Trophoblast cell (in vitro differentiated cells and primary cell): ENCODE measurements at regions not wholly inside any gene's neighbourhood (a gene's known extent, or its start where the extent isn't known, plus 50 kb on each side); places are given as distances from the start of the nearest gene placed in this dataset.

ENCODE experiments used
- DNase-seq, 2 donors: peaks; one replicate each; pipeline ENCODE4 v3.0.0-alpha.2; 2016
- H2AFZ ChIP-seq: 2 replicates; pipeline ENCODE4 v1.6.1; 2013; ENCODE audit warnings: low read length, moderate library complexity, mild to moderate bottlenecking; ENCODE audit not compliant: insufficient read depth, poor library complexity
- H2AK5ac ChIP-seq: 2 replicates; pipeline ENCODE4 v1.6.1; 2013; ENCODE audit warnings: mild to moderate bottlenecking, low read length
- H2BK120ac ChIP-seq: 2 replicates; pipeline ENCODE4 v1.6.1; 2013; ENCODE audit warnings: low read length, mild to moderate bottlenecking, moderate library complexity; ENCODE audit not compliant: insufficient read depth, poor library complexity
- H2BK12ac ChIP-seq: 2 replicates; pipeline ENCODE4 v1.6.1; 2013; ENCODE audit warnings: mild to moderate bottlenecking, low read length, moderate library complexity
- H2BK5ac ChIP-seq: 2 replicates; pipeline ENCODE4 v1.6.1; 2013; ENCODE audit warnings: low read length, low read depth, moderate library complexity, mild to moderate bottlenecking; ENCODE audit not compliant: poor library complexity
- H3K14ac ChIP-seq: 2 replicates; pipeline ENCODE4 v1.6.1; 2013; ENCODE audit warnings: mild to moderate bottlenecking, low read length
- H3K18ac ChIP-seq: 2 replicates; pipeline ENCODE4 v1.6.1; 2013; ENCODE audit warnings: mild to moderate bottlenecking, low read length
- H3K23ac ChIP-seq: 2 replicates; pipeline ENCODE4 v1.6.1; 2013; ENCODE audit warnings: low read length
- H3K27ac ChIP-seq: 2 replicates; pipeline ENCODE4 v1.5.1; 2013; ENCODE audit warnings: low read depth, mild to moderate bottlenecking, inconsistent platforms, low read length, moderate library complexity
- H3K27me3 ChIP-seq: 2 replicates; pipeline ENCODE4 v1.6.1; 2013; ENCODE audit warnings: inconsistent platforms, mild to moderate bottlenecking, low read length, moderate library complexity; ENCODE audit not compliant: insufficient read depth
- H3K36me3 ChIP-seq, 2 experiments: 1 replicate in 1 of 2; 2 replicates in 1 of 2; pipeline ENCODE4 v1.6.1; 2013; ENCODE audit warnings: low read length in 2 of 2, mild to moderate bottlenecking in 2 of 2, moderate library complexity in 1 of 2; ENCODE audit not compliant: insufficient read depth in 2 of 2, control insufficient read depth in 1 of 2
- H3K4ac ChIP-seq: 2 replicates; pipeline ENCODE4 v1.6.1; 2013; ENCODE audit warnings: low read depth, mild to moderate bottlenecking, low read length, moderate library complexity
- H3K4me1 ChIP-seq, 2 experiments: 1 replicate in 1 of 2; 2 replicates in 1 of 2; pipeline ENCODE4 v1.6.1; 2013; ENCODE audit warnings: low read length in 2 of 2, mild to moderate bottlenecking in 2 of 2, moderate library complexity in 1 of 2; ENCODE audit not compliant: insufficient read depth in 2 of 2, control insufficient read depth in 1 of 2
- H3K4me2 ChIP-seq: 2 replicates; pipeline ENCODE4 v1.6.1; 2013; ENCODE audit warnings: inconsistent platforms, mild to moderate bottlenecking, low read length, moderate library complexity
- H3K4me3 ChIP-seq: 2 replicates; pipeline ENCODE4 v1.5.1; 2013; ENCODE audit warnings: mild to moderate bottlenecking, low read depth, low read length, inconsistent platforms
- H3K79me1 ChIP-seq: one replicate; pipeline ENCODE4 v1.6.1; 2013; ENCODE audit warnings: low read length
- H3K79me2 ChIP-seq: 2 replicates; pipeline ENCODE4 v1.6.1; 2013; ENCODE audit warnings: low read length, mild to moderate bottlenecking; ENCODE audit not compliant: control insufficient read depth, insufficient read depth, poor library complexity
- H3K9ac ChIP-seq: 2 replicates; pipeline ENCODE4 v1.6.1; 2013; ENCODE audit warnings: mild to moderate bottlenecking, low read length
- H3K9me3 ChIP-seq: 2 replicates; pipeline ENCODE4 v1.6.1; 2013; ENCODE audit warnings: low read depth, mild to moderate bottlenecking, control low read depth, inconsistent platforms, low read length; ENCODE audit not compliant: insufficient read depth
- H4K12ac ChIP-seq: 2 replicates; pipeline ENCODE4 v1.6.1; 2013; ENCODE audit warnings: low read depth, mild to moderate bottlenecking, low read length, moderate library complexity
- H4K8ac ChIP-seq: 2 replicates; pipeline ENCODE4 v1.6.1; 2013; ENCODE audit warnings: low read depth, mild to moderate bottlenecking, low read length, moderate library complexity
- H4K91ac ChIP-seq: one replicate; pipeline ENCODE4 v1.6.1; 2013; ENCODE audit warnings: low read depth, mild to moderate bottlenecking, low read length, moderate library complexity
- WGBS: extraction: QIAGEN DNeasy Blood & Tissue Kit; methylation state at CpG from one replicate; pipeline ENCODE4 v1.1.7; 2013; ENCODE audit warnings: missing lambda C conversion rate; ENCODE audit not compliant: insufficient read length, insufficient coverage; ENCODE audit errors: extremely low coverage; 5-methylcytosine and 5-hydroxymethylcytosine counted together

GRCh38 chr13:60654415-60654814 is 257.4 kb downstream of the TDRD3 start:
- H2BK5ac ChIP-seq, result no peak overlapping the region
- peak in 1 of 2 donors; percentile 21 for DNase-seq
- H3K27me3 ChIP-seq, result no peaks in the 10 kb centered on the region
- no peak overlapping the region for H3K18ac ChIP-seq
- no peaks in the 10 kb centered on the region for H3K9me3 ChIP-seq
- no peaks in the 10 kb centered on the region for H3K79me1 ChIP-seq
- no CpG with 5 or more reads among the region's 1 CpG for whole genome bisulfite sequencing
- H4K91ac ChIP-seq, result no peak overlapping the region
- no peak overlapping the region for H3K4me3 ChIP-seq
- no peak overlapping the region for H3K23ac ChIP-seq
- H2AFZ ChIP-seq, result no peak overlapping the region
- H4K12ac ChIP-seq, result no peak overlapping the region
- H2BK12ac ChIP-seq, result no peak overlapping the region
- no peak overlapping the region for H2BK120ac ChIP-seq
- H3K27ac ChIP-seq, result no peak overlapping the region
- no peak overlapping the region for H3K4me2 ChIP-seq
- H3K14ac ChIP-seq, result no peak overlapping the region
- H3K9ac ChIP-seq, result no peak overlapping the region
- no peaks in the 10 kb centered on the region for H3K4me1 ChIP-seq
- H3K79me2 ChIP-seq, result no peaks in the 10 kb centered on the region
- H2AK5ac ChIP-seq, result no peak overlapping the region
- H3K36me3 ChIP-seq, result no peaks in the 10 kb centered on the region
- H3K4ac ChIP-seq, result no peak overlapping the region
- no peak overlapping the region for H4K8ac ChIP-seq

- Histone ChIP-seq H4K8ac (no peak overlapping the region), H2AFZ (no peak overlapping the region), H2BK12ac (no peak overlapping the region), H2BK5ac (no peak overlapping the region), H3K18ac (no peak overlapping the region), H2AK5ac (no peak overlapping the region), H4K91ac (no peak overlapping the region), H3K4me1 (peaks cover 0 to 1% of the 10 kb centered on the region in 2 experiments), H3K4ac (no peak overlapping the region), H3K27me3 (no peaks in the 10 kb centered on the region), H3K23ac (no peak overlapping the region), H3K9me3 (no peaks in the 10 kb centered on the region), H3K9ac (no peak overlapping the region), H2BK120ac (no peak overlapping the region), H4K12ac (no peak overlapping the region), H3K4me3 (no peak overlapping the region), H3K79me2 (no peaks in the 10 kb centered on the region), H3K14ac (no peak overlapping the region), H3K79me1 (no peaks in the 10 kb centered on the region), H3K4me2 (no peak overlapping the region), H3K36me3 (no peaks in the 10 kb centered on the region), H3K27ac (no peak overlapping the region)
- DNase-seq, result no peak
These were observed 250.5 kb downstream of the TDRD3 start for GRCh38 chr13:60647547-60647946.

DNA sequence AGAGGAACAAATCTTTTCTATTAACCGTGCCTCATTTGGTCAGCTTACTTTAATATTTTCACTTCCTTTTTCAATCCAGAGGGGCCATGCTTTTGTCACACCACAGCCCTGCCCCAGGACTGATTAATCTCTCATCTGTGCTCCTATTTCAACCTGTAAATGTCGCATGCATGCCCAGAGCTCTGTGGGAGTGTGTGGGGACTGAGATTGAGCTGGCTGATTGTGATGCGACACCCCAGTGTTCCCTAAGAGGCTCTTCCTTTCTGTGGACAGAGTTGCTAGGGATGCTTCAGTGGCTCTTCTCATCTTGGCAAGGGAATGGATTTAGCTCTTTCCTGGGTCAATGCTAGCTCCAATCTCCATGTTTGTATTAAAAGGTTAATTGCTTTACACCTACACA is 249.6 kb downstream of the TDRD3 start:
- no peak overlapping the region for H3K27ac ChIP-seq
- no peak overlapping the region for H3K9ac ChIP-seq
- no peak overlapping the region for H2BK12ac ChIP-seq
- DNase-seq, result no peak
- no peaks in the 10 kb centered on the region for H3K27me3 ChIP-seq
- no peak overlapping the region for H3K23ac ChIP-seq
- H4K12ac ChIP-seq, result no peak overlapping the region
- H2AK5ac ChIP-seq, result no peak overlapping the region
- no peak overlapping the region for H3K4me3 ChIP-seq
- H3K4me2 ChIP-seq, result no peak overlapping the region
- H3K36me3 ChIP-seq, result no peaks in the 10 kb centered on the region
- H3K14ac ChIP-seq, result no peak overlapping the region
- H3K18ac ChIP-seq, result no peak overlapping the region
- H3K9me3 ChIP-seq, result no peaks in the 10 kb centered on the region
- peaks cover 0 to 2% of the 10 kb centered on the region in 2 experiments for H3K4me1 ChIP-seq
- H2BK120ac ChIP-seq, result no peak overlapping the region
- H3K79me2 ChIP-seq, result no peaks in the 10 kb centered on the region
- no peak overlapping the region for H2BK5ac ChIP-seq
- H4K91ac ChIP-seq, result no peak overlapping the region
- H3K4ac ChIP-seq, result no peak overlapping the region
- WGBS, result no CpG with 5 or more reads among the region's 3 CpGs
- no peak overlapping the region for H4K8ac ChIP-seq
- no peak overlapping the region for H2AFZ ChIP-seq
- H3K79me1 ChIP-seq, result no peaks in the 10 kb centered on the region

DNA sequence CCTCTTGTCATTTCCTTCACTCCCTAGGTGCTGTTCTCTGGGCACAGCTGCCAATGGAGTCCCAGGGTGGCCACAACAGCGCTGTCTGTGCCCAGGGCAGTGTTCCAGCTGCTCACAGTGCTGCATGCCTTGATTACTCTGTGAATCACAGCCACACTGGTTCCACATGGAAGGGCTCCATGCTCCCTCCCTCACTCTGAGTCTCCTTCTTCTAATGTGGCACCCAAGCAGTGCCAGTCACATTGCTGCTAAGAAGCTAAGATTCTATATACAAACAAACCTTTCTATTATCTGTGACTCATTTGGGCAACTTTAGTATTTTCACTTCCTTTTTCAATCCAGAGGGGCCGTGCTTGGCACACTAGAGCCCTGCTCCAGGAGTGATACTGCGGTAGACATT is 248.7 kb downstream of the TDRD3 start:
- H3K14ac ChIP-seq, result no peak overlapping the region
- H2AK5ac ChIP-seq, result no peak overlapping the region
- no peak overlapping the region for H2AFZ ChIP-seq
- H3K9ac ChIP-seq, result no peak overlapping the region
- no peaks in the 10 kb centered on the region for H3K27me3 ChIP-seq
- no peak overlapping the region for H2BK5ac ChIP-seq
- no peak overlapping the region for H3K18ac ChIP-seq
- H4K91ac ChIP-seq, result no peak overlapping the region
- H3K4me2 ChIP-seq, result no peak overlapping the region
- peaks cover 0 to 2% of the 10 kb centered on the region in 2 experiments for H3K4me1 ChIP-seq
- no peaks in the 10 kb centered on the region for H3K9me3 ChIP-seq
- no peak overlapping the region for H2BK120ac ChIP-seq
- DNase-seq, result no peak
- H3K4ac ChIP-seq, result no peak overlapping the region
- no peaks in the 10 kb centered on the region for H3K79me1 ChIP-seq
- no peak overlapping the region for H4K12ac ChIP-seq
- no peak overlapping the region for H3K23ac ChIP-seq
- no peak overlapping the region for H2BK12ac ChIP-seq
- H3K36me3 ChIP-seq, result no peaks in the 10 kb centered on the region
- no peak overlapping the region for H4K8ac ChIP-seq
- H3K79me2 ChIP-seq, result no peaks in the 10 kb centered on the region
- no peak overlapping the region for H3K4me3 ChIP-seq
- no CpG with 5 or more reads among the region's 3 CpGs for WGBS
- no peak overlapping the region for H3K27ac ChIP-seq
